PFSK-1 (cell line): ENCODE measurements at regions not wholly inside any gene's neighbourhood (a gene's known extent, or its start where the extent isn't known, plus 50 kb on each side); places are given as distances from the start of the nearest gene placed in this dataset.

ENCODE experiments used
- FOXP2 ChIP-seq: optimal IDR thresholded peaks from 2 replicates; pipeline ENCODE3; 2011; ENCODE audit warnings: borderline replicate concordance, control low read depth, inconsistent platforms; ENCODE audit not compliant: insufficient read depth; ENCODE audit errors: extremely low read length, extremely low read depth
- POLR2AphosphoS5 ChIP-seq: IDR thresholded peaks from 2 replicates; pipeline ENCODE4 v1.6.1; 2012; ENCODE audit warnings: low read depth, mild to moderate bottlenecking, control low read depth, low read length, moderate library complexity
- SIN3A ChIP-seq: IDR thresholded peaks from 2 replicates; pipeline ENCODE4 v1.6.1; 2012; ENCODE audit warnings: mild to moderate bottlenecking, low read length, moderate library complexity, borderline replicate concordance; ENCODE audit not compliant: insufficient read depth
- TAF1 ChIP-seq: IDR thresholded peaks from 2 replicates; pipeline ENCODE4 v1.6.1; 2012; ENCODE audit warnings: low read length, control low read depth, borderline replicate concordance; ENCODE audit not compliant: insufficient read depth
- TF ChIP-seq, protein P1 (sequence below), 2 experiments: IDR thresholded peaks; 2 replicates each; pipeline versions ENCODE4 v1.6.1 to v1.8.0; 2011 to 2012; ENCODE audit warnings: low read depth in 2 of 2, low read length in 2 of 2, control low read depth in 1 of 2, inconsistent platforms in 1 of 2, mild to moderate bottlenecking in 1 of 2, moderate library complexity in 1 of 2; ENCODE audit not compliant: insufficient read depth in 1 of 2

DNA sequence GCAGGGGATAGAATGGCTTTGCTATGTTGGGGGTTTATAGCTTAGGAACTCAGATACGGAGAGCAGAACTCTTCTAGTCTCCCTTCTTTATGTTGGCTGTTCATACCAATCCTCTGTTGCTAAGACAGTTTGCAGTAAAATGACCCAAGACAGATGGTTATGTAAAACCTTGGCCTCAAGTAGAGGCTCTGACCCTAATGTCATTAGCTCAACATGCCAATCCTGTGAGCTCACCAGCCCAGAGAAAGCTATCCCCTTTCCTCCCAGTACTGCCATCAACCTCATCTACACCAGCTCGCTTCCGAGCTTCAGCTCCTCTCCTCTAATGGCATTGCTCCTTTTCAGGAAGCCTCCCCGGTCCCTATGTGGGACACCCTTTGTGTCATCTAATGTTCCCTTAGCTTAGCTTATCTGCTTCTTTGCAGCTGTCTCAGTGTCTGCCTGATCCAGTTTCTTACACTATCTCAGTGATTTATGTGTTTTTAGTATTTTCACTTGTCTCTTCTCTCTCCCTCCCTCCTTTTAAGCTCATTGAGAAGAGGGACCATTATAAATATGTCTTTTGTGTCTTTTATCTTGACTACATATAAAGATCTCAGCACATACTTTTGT, 281.3 kb upstream of the CLINT1 start:
- TF ChIP-seq POLR2AphosphoS5, result no peak
- no peak for TF ChIP-seq TAF1
- TF ChIP-seq, protein P1, sequence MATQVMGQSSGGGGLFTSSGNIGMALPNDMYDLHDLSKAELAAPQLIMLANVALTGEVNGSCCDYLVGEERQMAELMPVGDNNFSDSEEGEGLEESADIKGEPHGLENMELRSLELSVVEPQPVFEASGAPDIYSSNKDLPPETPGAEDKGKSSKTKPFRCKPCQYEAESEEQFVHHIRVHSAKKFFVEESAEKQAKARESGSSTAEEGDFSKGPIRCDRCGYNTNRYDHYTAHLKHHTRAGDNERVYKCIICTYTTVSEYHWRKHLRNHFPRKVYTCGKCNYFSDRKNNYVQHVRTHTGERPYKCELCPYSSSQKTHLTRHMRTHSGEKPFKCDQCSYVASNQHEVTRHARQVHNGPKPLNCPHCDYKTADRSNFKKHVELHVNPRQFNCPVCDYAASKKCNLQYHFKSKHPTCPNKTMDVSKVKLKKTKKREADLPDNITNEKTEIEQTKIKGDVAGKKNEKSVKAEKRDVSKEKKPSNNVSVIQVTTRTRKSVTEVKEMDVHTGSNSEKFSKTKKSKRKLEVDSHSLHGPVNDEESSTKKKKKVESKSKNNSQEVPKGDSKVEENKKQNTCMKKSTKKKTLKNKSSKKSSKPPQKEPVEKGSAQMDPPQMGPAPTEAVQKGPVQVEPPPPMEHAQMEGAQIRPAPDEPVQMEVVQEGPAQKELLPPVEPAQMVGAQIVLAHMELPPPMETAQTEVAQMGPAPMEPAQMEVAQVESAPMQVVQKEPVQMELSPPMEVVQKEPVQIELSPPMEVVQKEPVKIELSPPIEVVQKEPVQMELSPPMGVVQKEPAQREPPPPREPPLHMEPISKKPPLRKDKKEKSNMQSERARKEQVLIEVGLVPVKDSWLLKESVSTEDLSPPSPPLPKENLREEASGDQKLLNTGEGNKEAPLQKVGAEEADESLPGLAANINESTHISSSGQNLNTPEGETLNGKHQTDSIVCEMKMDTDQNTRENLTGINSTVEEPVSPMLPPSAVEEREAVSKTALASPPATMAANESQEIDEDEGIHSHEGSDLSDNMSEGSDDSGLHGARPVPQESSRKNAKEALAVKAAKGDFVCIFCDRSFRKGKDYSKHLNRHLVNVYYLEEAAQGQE (IDR thresholded peaks at IDR 0.05; ENCODE audit: insufficient read depth in 1 of 2, low read depth in 2 of 2, low read length in 2 of 2), result no peak
- TF ChIP-seq SIN3A, result no peak
- no peak for TF ChIP-seq FOXP2
